Inflammatory macrophage treated with lipopolysaccharide for 1 hour (primary cell): ENCODE measurements at regions not wholly inside any gene's neighbourhood (a gene's known extent, or its start where the extent isn't known, plus 50 kb on each side); places are given as distances from the start of the nearest gene placed in this dataset.

Experiments
- DNase-seq, 2 donors: peaks; one replicate each; pipeline ENCODE4 v3.0.0-alpha.2; 2020 to 2022

DNA sequence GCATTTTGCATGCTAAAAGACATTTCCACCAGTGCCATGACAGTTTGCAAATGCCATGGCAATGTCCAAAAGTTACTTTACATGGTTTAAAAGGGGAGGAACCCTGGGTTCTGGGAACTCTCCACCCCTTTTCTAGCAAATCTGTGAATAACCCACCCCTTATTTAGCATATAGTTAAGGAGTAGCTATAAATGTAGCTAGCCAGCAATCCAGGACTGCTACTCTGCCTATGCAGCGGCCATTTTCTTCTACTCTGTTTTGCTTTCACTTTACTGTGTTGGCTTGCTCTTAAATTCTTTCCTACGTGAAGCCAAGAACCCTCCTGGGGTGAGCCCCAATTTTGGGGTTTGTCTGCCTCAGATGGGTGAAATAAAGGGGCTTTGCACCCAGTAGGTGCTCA lies 141.0 kb downstream of the PTPN11 start:
- no peak for DNase-seq

DNA sequence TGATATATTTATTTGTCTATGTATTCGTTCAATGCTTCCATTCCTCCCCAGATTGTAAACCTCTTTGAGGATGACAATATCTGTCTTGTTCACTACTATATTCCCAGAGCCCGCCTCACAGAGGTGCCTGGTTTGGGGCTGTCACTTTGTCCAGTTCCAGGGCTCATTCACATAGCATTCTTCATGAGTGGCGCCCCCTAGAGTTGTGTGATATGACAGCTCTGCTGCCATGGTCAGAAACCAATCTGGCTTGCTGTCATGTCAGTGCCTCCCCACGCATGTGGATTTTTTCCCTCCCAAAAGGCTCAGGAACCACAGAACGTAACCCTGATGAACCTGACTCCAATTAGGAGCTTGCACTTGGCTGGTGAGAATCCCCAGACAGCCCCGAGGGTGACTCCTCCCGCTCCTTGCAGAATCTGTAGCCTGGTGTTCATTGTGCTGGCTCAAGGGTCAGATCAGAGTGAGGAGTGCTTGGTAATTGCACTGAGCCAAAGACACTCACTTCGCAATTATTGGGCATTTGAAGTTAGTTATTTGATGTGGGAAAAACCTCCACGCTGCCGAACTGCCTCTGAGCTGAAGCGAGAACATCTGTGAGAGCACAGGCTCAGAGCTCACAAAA lies 145.5 kb downstream of the PTPN11 start:
- no peak for DNase-seq

DNA sequence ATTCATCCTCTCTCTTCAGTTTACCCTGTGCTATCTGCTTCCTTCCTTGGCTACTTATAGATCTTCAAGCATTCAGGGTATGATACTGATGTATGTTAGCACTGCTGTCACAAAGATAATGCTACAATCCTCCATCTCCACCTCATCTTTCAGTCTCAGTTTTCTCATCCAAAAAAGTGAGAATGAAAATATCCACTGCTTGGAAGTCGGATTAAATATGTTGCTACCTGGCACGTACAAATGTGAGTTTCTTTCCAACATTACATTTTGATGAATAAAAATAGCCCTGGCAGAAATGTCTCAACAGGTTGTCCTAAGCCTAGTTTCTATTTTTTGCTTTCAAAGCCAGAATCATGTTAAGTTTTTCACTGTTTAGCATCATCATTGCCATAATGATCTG lies 149.9 kb downstream of the PTPN11 start:
- no peak for DNase-seq

DNA sequence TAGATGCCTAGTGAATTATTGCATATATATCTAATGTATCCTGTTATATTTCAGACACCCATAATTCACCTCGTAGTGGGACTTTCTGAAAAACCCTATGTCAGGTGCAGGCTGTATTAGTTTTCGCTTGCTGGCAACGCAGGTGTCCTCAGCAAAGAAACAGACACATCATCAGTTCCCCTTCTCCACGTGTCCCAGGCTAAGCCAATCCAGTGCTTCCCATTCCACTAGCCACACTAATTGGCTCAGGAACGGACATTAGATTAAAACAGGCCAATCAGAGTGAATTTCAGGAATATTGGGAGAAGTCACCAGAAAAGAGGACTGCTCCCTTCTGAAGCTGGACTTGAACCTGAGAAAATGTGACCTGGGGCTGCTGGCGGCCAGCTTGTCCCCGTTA lies 151.3 kb downstream of the PTPN11 start:
- DNase-seq: no peak

- no peak for DNase-seq
Measured at GRCh38 chr12:112573141-112573540, 154.4 kb downstream of the PTPN11 start.

- no peak for DNase-seq
Measured at GRCh38 chr12:112574896-112575558, 156.3 kb downstream of the PTPN11 start.

- no peak for DNase-seq
Measured at GRCh38 chr12:112575559-112576067, 156.9 kb downstream of the PTPN11 start.

GRCh38 chr12:112577473-112578329 lies 159.0 kb downstream of the PTPN11 start:
- no peak for DNase-seq

DNA sequence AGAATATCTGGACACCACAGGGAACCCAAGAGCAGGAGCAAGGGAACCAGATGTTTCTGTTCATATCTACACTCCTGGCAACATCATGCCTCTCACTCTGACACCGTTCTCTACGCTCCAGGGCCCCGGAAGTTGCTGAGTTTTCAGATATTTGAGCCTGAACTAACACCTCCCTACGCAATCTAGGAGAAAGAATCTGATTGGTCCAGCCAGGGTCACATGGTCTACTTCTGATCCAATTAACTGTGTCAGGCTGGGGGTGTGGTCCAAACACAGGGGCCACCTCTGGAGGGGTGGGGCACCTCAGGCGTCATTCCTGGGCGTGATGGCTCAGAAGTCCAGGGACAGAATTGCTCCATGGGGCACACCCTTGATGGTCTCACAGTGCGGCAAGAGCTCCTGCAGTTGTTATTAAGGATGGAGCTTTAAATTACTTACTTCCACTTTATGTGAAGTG lies 165.5 kb downstream of the PTPN11 start:
- no peak for DNase-seq

DNA sequence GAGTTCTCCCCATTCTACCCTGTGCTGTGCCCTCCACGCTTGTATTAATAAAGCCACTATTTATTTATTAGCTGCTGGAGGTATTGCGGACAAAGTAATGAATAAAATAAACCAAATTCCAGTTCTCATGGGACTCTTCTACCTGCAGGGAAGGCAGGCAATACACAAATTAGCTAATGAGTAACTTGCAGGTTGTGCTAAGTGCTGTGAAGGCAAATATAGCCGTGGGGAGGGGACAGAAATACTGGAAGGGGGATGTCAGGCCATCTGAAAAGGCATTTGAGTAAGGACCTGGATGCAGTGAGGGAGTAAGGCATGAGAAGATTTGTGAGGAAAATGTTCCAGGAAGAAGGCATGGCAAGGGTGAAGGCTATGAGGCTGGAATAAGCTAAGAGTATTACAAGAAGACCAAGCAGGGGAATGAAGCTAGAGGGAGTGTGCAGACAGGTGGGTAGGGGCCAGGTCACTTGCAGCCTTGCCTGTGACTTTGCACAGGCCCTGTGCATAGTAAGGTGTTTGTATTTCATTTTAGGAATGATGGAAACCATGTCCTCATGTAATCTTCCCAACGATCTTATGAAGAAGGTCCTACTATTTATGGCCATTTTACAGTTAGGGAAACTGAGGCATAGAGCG lies 167.5 kb downstream of the PTPN11 start:
- no peak for DNase-seq

DNA sequence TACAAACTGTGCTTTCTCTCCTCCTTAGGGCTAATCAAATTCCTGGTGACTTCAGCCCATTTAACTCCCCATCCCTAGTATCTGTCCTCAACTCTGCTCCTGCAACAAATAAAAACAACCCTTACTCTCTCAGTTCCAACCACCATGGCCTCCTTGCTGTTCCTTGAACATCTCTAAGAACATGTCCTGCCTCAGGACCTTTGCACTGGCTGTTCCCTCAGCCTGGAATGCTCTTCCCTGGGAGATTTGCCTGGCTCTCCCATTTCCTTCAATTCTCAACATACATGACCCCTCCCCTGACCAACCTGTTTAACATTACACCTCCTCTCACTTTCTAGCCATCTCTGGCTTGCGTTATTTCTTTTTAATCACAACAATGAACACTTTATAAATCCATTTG lies 170.5 kb downstream of the PTPN11 start:
- DNase-seq: no peak

DNA sequence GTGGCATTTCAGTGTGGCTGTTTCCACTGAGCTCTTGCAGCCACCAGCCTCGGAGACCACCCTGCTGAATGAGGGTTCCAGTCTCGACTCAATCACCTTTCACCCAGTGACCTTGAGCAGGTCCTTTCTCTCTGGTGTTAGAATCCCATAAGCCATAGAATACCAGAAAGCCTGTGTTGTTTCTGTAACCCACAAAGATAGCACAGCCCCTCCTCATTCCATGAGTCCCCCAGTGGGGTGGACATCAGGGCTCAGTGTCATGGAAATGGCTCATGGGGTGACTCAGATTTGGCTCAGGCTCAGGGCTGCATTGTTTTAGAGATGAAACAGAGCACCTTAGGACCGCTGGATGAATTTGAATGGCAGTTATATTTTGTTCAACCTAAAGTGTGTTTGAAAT lies 171.5 kb downstream of the PTPN11 start:
- DNase-seq: no peak

DNA sequence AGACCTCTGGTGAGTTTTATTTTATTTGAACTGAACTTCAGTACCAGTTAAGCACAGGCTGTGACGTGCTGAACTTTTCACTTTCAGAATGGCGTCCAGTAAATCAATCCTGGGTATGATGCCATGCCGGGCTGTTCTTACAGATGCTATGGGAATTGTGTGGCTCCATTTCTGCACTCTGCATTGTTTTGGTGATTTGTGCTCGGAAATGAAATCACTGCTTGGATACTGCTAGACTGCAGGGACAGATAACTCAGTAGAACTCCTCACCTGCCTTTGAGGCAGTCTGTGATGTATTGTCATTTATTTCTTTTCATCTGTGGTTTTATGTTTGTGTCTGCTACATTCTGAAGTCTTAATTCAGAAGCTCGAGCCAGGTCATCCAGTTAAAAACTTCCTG lies 172.7 kb downstream of the PTPN11 start:
- DNase-seq: no peak

- peak; percentile 68 to 80 for DNase-seq
Measured at GRCh38 chr12:112595410-112595809, 176.7 kb downstream of the PTPN11 start.

GRCh38 chr12:112597986-112598385 lies 179.2 kb downstream of the PTPN11 start:
- DNase-seq: peak in 1 of 2 donors; percentile 8

- peak; percentile 28 to 51 for DNase-seq
Measured at GRCh38 chr12:112598626-112599025, 179.9 kb downstream of the PTPN11 start.

- peak; percentile 87 to 91 for DNase-seq
Measured at GRCh38 chr12:112599871-112600270, 181.1 kb downstream of the PTPN11 start.

DNA sequence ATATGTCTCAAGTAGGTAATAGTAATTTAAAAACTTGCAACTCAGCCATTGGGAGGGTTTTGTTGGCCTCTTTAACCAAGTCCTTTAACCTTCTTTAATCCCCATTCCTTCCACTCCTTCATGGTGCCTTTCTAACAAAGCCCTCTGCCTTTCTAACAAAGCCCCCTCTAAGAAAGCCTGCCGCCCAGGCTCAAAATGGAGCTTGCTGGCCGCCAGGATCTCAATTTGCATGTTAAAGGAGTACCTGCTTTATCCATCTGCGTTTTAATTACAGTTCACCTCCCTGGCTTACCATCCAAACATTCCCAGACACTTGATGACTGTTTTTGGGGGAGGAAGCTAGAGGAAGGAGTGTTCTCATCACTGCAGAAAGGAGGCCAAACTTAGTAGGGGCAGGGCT lies 183.4 kb downstream of the PTPN11 start:
- DNase-seq: no peak

DNA sequence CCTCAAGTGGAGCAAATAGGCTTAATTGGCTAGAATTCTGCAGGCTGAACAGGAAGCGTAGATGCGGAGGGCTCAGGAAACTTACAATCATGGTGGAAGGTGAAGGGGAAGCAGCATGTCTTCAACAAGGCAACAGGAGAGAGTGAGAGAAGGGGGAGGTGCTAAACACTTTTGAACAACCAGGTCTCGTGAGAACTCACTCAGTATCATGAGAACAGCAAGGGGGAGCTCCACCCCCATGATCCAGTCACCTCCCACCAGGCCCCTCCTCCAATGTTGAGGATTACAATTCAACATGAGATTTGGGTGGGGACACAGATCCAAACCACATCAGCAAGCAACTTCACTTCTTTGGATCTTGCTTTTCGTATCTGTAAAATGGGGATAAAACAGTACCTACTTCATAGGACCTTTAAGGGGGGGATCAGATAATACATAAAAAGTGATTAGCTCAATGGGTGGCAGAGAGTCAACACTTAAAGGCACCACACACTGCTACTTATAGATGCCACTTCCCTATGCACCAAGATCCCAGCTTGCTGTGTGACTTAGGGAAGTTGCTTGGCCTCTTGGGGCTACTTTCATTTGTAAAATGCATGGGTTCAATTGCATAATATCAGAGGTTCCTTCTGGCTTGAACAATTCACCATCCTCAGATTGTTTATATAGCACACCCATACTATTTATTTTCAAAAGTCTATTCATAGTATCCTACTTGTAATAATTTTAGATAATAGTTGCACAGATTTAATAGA lies 184.8 kb upstream of the RPH3A start:
- DNase-seq: peak; percentile 60 to 67

DNA sequence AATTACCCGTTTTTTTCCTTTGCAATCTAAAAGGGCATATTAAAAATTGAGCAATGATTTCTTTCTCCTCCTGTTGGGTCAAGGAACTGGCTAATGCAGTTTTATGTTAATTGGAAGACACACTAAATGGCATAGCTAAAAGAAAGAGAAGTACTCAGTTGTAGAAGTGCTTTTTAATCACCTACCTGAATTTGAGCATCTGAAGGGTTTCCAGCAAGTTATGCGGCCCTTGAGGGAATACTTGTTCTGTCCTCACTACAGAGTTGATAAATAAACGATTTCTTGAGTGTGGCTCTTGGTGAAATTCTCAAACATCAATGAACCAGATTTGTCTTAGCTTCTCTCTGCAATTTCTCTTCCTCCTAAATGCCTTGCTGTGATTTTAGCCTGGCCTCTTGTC lies 184.1 kb upstream of the RPH3A start:
- no peak for DNase-seq

DNA sequence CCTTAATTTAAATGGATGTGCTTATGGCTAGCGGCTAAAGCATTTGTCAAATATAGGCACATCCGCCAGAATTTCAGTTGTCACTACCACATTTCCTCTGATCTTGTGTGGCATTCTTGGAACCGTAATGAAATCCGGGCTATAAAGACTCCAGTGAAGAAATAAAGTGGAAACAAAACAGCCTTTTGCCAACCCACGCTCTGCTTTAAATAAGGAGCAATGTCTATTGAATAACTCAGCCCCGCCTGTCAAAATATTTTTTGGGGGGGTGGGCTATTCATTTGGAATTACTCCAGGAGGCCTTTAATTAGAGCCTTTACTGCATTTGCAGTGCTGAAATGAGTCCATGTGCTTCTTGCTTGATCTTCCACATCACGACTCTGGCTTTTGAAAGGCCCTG lies 179.6 kb upstream of the RPH3A start:
- DNase-seq: no peak

- DNase-seq: no peak
Measured at GRCh38 chr12:112615196-112615595, 176.4 kb upstream of the RPH3A start.
